T-cell (primary cell): ENCODE measurements at regions not wholly inside any gene's neighbourhood (a gene's known extent, or its start where the extent isn't known, plus 50 kb on each side); places are given as distances from the start of the nearest gene placed in this dataset.

Experiments used
- ATAC-seq, 4 experiments: fragments of 200-7000 bp in 3 of 4; fragments of 150-1000 bp in 1 of 4; cut with Tn5 transposase; replicated peaks in 1 of 4; 1 replicate in 3 of 4; 2 replicates in 1 of 4; pipeline ENCODE4 v1.10.0; 2021; ENCODE audit warnings: moderate library complexity in 3 of 4, mild to moderate bottlenecking in 2 of 4, moderate number of reproducible peaks in 1 of 4
- CTCF ChIA-PET, 2 donors: fragments of 300-600 bp; sonication (Branson Sonifier 250); formaldehyde crosslinking; loops; one replicate each; lab custom pipeline; 2022; ENCODE audit warnings: antibody characterized with exemption in 2 of 2; lab: Charles Lee
- POLR2A ChIA-PET, 2 donors: fragments of 300-600 bp; sonication (Branson Sonifier 250); formaldehyde crosslinking; loops; one replicate each; lab custom pipeline; 2022; ENCODE audit warnings: antibody characterized with exemption in 2 of 2; lab: Charles Lee
- DNase-seq, 35 experiments: peaks; one replicate each; pipeline versions ENCODE4 v3.0.0 to v3.0.0-alpha.2; 2013 to 2023
- H3K27ac ChIP-seq: one replicate; pipeline ENCODE4 v1.5.1; 2013; ENCODE audit warnings: low read length
- H3K27me3 ChIP-seq, 2 experiments: replicated peaks in 1 of 2; 1 replicate in 1 of 2; 2 replicates in 1 of 2; pipeline versions ENCODE4 v1.6.1 to v1.7.0; 2013; ENCODE audit warnings: low read length in 1 of 2, mixed read lengths in 1 of 2; ENCODE audit not compliant: control insufficient read depth in 2 of 2, insufficient read depth in 2 of 2; ENCODE audit errors: extremely low read depth in 1 of 2
- H3K36me3 ChIP-seq, 2 donors: 1 replicate in 1 of 2; 2 replicates in 1 of 2; pipeline versions ENCODE4 v1.6.1 to v1.7.0; 2013; ENCODE audit warnings: low read length in 1 of 2; ENCODE audit not compliant: control insufficient read depth in 2 of 2, insufficient read depth in 1 of 2; ENCODE audit errors: extremely low read depth in 1 of 2
- H3K4me1 ChIP-seq, 2 experiments: 1 replicate in 1 of 2; 2 replicates in 1 of 2; pipeline versions ENCODE4 v1.6.1 to v1.7.0; 2013; ENCODE audit warnings: low read length in 2 of 2, mixed read lengths in 1 of 2; ENCODE audit not compliant: insufficient read depth in 2 of 2, control insufficient read depth in 1 of 2; ENCODE audit errors: extremely low read depth in 1 of 2
- H3K4me3 ChIP-seq, 2 donors: 1 replicate in 1 of 2; 2 replicates in 1 of 2; pipeline versions ENCODE4 v1.5.1 to v1.7.0; 2013; ENCODE audit warnings: mild to moderate bottlenecking in 2 of 2, low read length in 1 of 2, moderate library complexity in 1 of 2; ENCODE audit not compliant: control insufficient read depth in 1 of 2; ENCODE audit errors: extremely low read depth in 1 of 2
- H3K9me3 ChIP-seq: 2 replicates; pipeline ENCODE4 v1.7.0; 2013
- H3K27ac Mint-ChIP-seq, 2 donors: one replicate each; pipeline ENCODE4 v1.8.0; 2020 to 2021; ENCODE audit warnings: mild to moderate bottlenecking in 2 of 2, mixed read lengths in 2 of 2
- H3K27me3 Mint-ChIP-seq, 2 donors: one replicate each; pipeline ENCODE4 v1.8.0; 2021 to 2022; ENCODE audit warnings: mixed read lengths in 2 of 2
- H3K36me3 Mint-ChIP-seq: one replicate; pipeline ENCODE4 v1.8.0; 2021; ENCODE audit warnings: mixed read lengths
- H3K4me1 Mint-ChIP-seq, 3 donors: one replicate each; pipeline ENCODE4 v1.8.0; 2020 to 2022; ENCODE audit warnings: mixed read lengths in 3 of 3, mild to moderate bottlenecking in 1 of 3
- H3K4me3 Mint-ChIP-seq, 3 donors: one replicate each; pipeline ENCODE4 v1.8.0; 2020 to 2022; ENCODE audit warnings: mild to moderate bottlenecking in 3 of 3, mixed read lengths in 3 of 3, moderate library complexity in 3 of 3
- H3K9me3 Mint-ChIP-seq, 3 donors: one replicate each; pipeline ENCODE4 v1.8.0; 2020 to 2022; ENCODE audit warnings: mixed read lengths in 3 of 3
- WGBS: methylation state at CpG from one replicate; pipeline ENCODE4 v1.1.5; 2013; ENCODE audit warnings: missing lambda C conversion rate; ENCODE audit not compliant: insufficient coverage; 5-methylcytosine and 5-hydroxymethylcytosine counted together

DNA sequence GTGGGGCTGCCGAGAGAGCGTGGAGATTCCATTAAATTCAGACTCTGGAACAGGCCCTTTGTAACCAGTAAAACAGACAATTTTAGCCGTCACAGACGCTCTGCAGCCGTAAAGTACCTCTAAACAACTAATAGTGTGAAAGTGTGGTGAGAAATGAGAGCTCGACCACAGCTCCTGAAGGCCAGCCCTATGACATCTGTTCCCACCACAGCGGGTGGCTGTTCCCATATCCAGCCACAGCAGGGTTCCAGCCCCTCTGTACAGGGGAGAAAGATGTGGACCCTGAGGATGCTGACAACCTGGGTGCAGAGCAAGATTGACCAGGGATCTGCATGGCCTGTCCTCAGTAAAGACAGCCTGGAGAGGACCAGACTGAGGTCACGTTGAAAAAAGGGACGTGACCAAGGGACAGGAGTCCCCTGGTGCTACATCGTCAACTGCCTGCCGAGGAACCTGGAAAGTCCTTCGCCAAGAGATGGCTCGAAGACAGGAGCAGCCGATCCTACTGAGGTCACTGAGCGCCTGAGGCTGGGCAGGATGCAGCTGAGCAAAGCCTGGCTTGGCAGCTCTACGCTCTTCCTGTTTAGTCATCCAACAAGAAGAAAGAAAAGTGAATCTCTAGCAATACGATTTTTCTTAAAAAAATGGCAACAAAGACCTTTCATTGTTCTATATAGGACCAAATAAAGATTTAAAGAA is 831.7 kb downstream of the RNF144A start:
- Histone ChIP-seq H3K4me1 (peaks cover 0 to 22% of the 10 kb centered on the region in 2 experiments), H3K27ac (peak overlapping the region; percentile 83), H3K27me3 (no peaks in the 10 kb centered on the region), H3K36me3 (no peaks in the 10 kb centered on the region), H3K4me3 (peak overlapping the region in 1 of 2 donors; percentile 26), H3K9me3 (no peaks in the 10 kb centered on the region)
- peak in 3 of 4 experiments; percentile 47 to 74 (median 60) for ATAC-seq
- 69% methylated on average over 8 of the region's 17 CpGs for WGBS
- Mint-ChIP-seq H3K4me1 (peaks cover 0 to 33% (median 26%) of the 10 kb centered on the region in 3 donors), H3K27me3 (no peaks in the 10 kb centered on the region), H3K4me3 (no peak overlapping the region), H3K9me3 (peaks cover 4 to 12% (median 9%) of the 10 kb centered on the region in 3 donors), H3K27ac (peak overlapping the region in 1 of 2 donors; percentile 55), H3K36me3 (no peaks in the 10 kb centered on the region)
- DNase-seq, result peak in 18 of 35 experiments; percentile 12 to 64 (median 28)
- ChIA-PET CTCF (interaction anchor here in 1 of 2 donors (0.9 to 2.9 kb wide), 3 partner anchors 9 to 23 kb away, joined by 3 to 10 read pairs (median 4); no protein-coding TSS in a partner anchor), POLR2A (interaction anchor here in 1 of 2 donors (0.6 kb wide), 1 partner anchor 9 kb away, joined by 3 read pairs; no protein-coding TSS in a partner anchor)

DNA sequence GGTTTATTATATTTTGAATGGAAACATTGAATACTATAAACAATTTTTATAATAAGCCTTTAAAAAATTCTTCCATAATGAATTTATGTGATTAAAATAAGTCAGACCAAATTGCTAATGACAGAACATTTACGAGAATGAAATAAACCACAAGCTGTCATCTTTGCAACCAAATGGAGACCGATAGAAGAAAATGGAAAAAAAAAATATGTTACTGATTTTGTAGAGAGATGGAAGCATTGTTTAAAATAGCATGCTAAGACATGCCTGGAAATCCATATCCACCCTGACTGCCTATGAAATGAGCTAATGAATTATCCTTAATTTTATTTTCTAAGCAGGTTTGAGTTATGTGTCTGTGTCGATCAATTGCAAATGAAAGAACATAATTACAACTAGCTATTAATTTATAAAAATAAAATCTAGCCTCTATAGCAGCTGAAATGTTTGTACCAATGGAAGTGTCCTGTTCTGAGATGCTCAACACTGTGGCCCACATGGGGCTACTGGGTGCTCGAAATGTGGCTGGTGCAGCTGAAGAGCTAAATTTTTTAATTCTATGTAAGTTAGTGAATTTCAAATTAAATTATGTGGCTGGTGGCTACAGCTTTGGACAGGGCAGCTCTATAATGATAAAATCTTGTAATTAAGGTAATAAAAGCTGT is 832.8 kb downstream of the RNF144A start:
- Mint-ChIP-seq H3K27me3 (no peaks in the 10 kb centered on the region), H3K36me3 (peaks cover 8% of the 10 kb centered on the region), H3K4me1 (peaks cover 0 to 25% (median 16%) of the 10 kb centered on the region in 3 donors), H3K4me3 (no peak overlapping the region), H3K27ac (no peak overlapping the region), H3K9me3 (peaks cover 10 to 23% (median 15%) of the 10 kb centered on the region in 3 donors)
- no peaks in the 10 kb centered on the region for H3K36me3 ChIP-seq
- H3K9me3 ChIP-seq, result no peaks in the 10 kb centered on the region
- WGBS, result 100% methylated on average over 1 of the region's 4 CpGs
- no peak for DNase-seq
- no peak for ATAC-seq
- peaks cover 0 to 20% of the 10 kb centered on the region in 2 experiments for H3K4me1 ChIP-seq
- no peak overlapping the region for H3K27ac ChIP-seq
- ChIA-PET POLR2A (interaction anchor here in 1 of 2 donors (0.6 kb wide), 1 partner anchor 10 kb away, joined by 3 read pairs; no protein-coding TSS in a partner anchor), CTCF (interaction anchor here in 1 of 2 donors (0.9 to 2.9 kb wide), 4 partner anchors 9 to 25 kb away, joined by 3 to 10 read pairs (median 4); no protein-coding TSS in a partner anchor)
- H3K27me3 ChIP-seq, result no peaks in the 10 kb centered on the region
- no peak overlapping the region for H3K4me3 ChIP-seq

DNA sequence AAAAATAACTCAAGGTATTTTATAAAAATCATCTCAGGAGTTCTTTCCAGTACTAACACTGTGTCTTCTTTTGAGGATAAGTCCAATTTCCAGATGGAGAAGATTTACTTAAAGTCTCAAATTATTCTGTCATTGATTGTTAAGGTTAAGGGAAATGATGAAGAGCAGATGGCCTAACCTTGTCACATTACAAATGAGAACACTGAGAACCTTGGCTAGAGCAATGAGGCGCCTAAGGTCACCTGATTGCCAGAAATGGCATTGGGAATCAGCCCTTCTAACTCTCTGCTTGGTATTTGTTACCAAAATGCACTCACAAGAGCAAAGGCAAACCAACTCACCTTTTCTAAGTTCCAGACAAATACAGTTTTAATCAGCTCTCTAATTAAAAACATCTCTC is 835.1 kb downstream of the RNF144A start:
- Mint-ChIP-seq H3K27me3 (no peaks in the 10 kb centered on the region), H3K27ac (no peak overlapping the region), H3K4me1 (peaks cover 0 to 11% (median 5%) of the 10 kb centered on the region in 3 donors), H3K9me3 (peaks cover 10 to 31% (median 15%) of the 10 kb centered on the region in 3 donors), H3K4me3 (no peak overlapping the region), H3K36me3 (peaks cover 8% of the 10 kb centered on the region)
- no peaks in the 10 kb centered on the region for H3K36me3 ChIP-seq
- H3K27ac ChIP-seq, result no peak overlapping the region
- ChIA-PET POLR2A (interaction anchor here in 1 of 2 donors (0.7 kb wide), 1 partner anchor 28 kb away, joined by 3 read pairs; no protein-coding TSS in a partner anchor), CTCF (no interaction called here)
- WGBS, result 100% methylated on average over 1 of the region's 1 CpG
- DNase-seq (no peak), ATAC-seq (no peak)
- no peaks in the 10 kb centered on the region for H3K9me3 ChIP-seq
- H3K4me1 ChIP-seq, result peaks cover 0 to 8% of the 10 kb centered on the region in 2 experiments
- no peak overlapping the region for H3K4me3 ChIP-seq
- H3K27me3 ChIP-seq, result no peaks in the 10 kb centered on the region

DNA sequence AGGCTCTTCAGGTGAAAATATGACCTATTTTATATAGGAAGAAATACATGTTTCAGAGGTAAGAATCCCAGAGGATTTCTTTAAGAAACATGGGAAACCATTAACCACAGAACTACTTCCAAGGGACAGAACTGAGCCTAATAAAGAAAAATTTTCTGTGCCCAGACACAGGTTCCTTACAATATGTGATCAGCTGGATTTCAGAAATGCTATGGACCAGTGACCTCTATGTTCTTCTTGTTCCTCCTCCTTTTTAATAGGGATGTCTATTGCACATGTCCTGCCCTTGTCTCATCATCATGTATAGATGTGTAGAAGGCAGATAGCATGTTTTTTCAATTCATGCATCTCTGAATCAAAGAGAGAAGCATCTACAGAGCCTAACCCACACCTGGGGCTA is 836.6 kb downstream of the RNF144A start:
- DNase-seq (no peak), ATAC-seq (no peak)
- ChIA-PET CTCF (no interaction called here), POLR2A (no interaction called here)
- H3K4me3 Mint-ChIP-seq, result no peak overlapping the region
- H3K9me3 ChIP-seq, result no peaks in the 10 kb centered on the region
- H3K36me3 ChIP-seq, result no peaks in the 10 kb centered on the region
- H3K4me1 ChIP-seq, result peaks cover 0 to 4% of the 10 kb centered on the region in 2 experiments
- peaks cover 0 to 5% (median under 1%) of the 10 kb centered on the region in 3 donors for H3K4me1 Mint-ChIP-seq
- H3K27me3 ChIP-seq, result no peaks in the 10 kb centered on the region
- H3K4me3 ChIP-seq, result no peak overlapping the region
- H3K27ac ChIP-seq, result no peak overlapping the region
- H3K36me3 Mint-ChIP-seq, result peaks cover 8% of the 10 kb centered on the region
- peaks cover 10 to 33% (median 15%) of the 10 kb centered on the region in 3 donors for H3K9me3 Mint-ChIP-seq
- H3K27me3 Mint-ChIP-seq, result no peaks in the 10 kb centered on the region
- no peak overlapping the region for H3K27ac Mint-ChIP-seq

DNA sequence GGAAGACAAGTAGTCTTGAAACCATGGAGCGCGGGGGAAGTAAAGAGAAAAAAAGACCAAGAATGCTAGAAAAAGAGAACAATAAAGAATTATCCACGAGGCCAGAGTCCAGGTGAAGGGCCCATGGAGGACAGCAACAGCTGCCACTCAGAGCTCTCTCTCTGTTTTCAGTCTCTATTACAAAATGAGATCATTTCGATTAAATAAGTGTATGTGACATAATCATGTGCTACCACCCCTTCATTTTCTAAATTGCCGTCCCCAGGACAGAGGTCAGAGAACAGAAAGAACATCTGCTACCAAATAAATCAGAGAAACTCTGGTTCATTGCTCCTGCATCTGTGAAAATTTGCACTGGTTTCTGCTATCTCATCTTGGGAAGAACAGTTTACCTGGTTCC is 838.7 kb downstream of the RNF144A start:
- CTCF ChIA-PET, result no interaction called here
- Mint-ChIP-seq H3K4me3 (no peak overlapping the region), H3K9me3 (peaks cover 10 to 33% (median 15%) of the 10 kb centered on the region in 3 donors), H3K27me3 (no peaks in the 10 kb centered on the region), H3K27ac (no peak overlapping the region), H3K4me1 (no peaks in the 10 kb centered on the region), H3K36me3 (peaks cover 8% of the 10 kb centered on the region)
- H3K36me3 ChIP-seq, result no peaks in the 10 kb centered on the region
- no peaks in the 10 kb centered on the region for H3K4me1 ChIP-seq
- 95% methylated on average over 3 of the region's 5 CpGs for WGBS
- ATAC-seq (no peak), DNase-seq (no peak)
- H3K27me3 ChIP-seq, result no peaks in the 10 kb centered on the region
- POLR2A ChIA-PET, result no interaction called here
- no peaks in the 10 kb centered on the region for H3K9me3 ChIP-seq
- no peak overlapping the region for H3K4me3 ChIP-seq
- H3K27ac ChIP-seq, result no peak overlapping the region

DNA sequence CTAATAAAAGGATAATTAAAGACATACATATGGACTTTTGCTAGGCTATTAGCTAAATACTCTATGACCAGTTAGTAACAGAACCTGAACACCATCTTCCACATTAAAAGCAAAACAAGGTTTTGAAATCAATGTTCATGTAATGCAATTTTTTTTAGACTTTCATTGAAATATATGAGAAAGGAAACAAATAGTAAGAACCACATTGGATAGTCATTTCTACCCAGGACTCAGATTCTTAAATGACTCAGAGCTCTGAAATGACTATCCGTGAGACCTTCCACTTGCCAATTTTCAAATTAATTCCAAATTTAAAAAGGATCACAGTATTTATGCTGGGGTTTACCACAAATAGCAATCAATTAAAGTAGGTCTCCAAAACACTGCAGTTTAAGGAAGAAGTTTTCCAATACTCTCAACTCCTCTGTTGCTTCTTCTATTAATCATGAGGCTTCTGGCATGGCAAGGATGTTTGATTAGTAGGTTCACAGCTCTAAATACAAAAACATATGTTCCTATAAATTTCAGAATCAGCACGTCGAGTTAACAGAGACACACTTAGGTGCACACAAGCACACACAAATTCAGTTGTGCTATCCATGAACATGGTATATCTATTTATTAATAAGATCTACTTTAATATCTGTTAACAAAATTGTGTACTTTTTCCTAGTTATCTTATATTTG is 841.0 kb downstream of the RNF144A start:
- Histone ChIP-seq H3K27ac (no peak overlapping the region), H3K9me3 (no peaks in the 10 kb centered on the region), H3K4me1 (no peaks in the 10 kb centered on the region), H3K36me3 (peaks cover 0 to 2% of the 10 kb centered on the region in 2 donors), H3K27me3 (no peaks in the 10 kb centered on the region), H3K4me3 (no peak overlapping the region)
- Mint-ChIP-seq H3K27ac (no peak overlapping the region), H3K9me3 (peaks cover 15 to 36% (median 16%) of the 10 kb centered on the region in 3 donors), H3K4me1 (no peaks in the 10 kb centered on the region), H3K27me3 (no peaks in the 10 kb centered on the region), H3K4me3 (no peak overlapping the region), H3K36me3 (peaks cover 11% of the 10 kb centered on the region)
- ChIA-PET CTCF (interaction anchor here in 1 of 2 donors (1.2 kb wide), 1 partner anchor 18 kb away, joined by 3 read pairs; no protein-coding TSS in a partner anchor), POLR2A (interaction anchor here in 1 of 2 donors (1.4 kb wide), 1 partner anchor 924 kb away, joined by 6 read pairs; the partner anchor contains the start of gene ID2)
- DNase-seq (no peak), ATAC-seq (no peak)
- no CpG with 5 or more reads among the region's 3 CpGs for WGBS
